NAMALWA (cell line): ENCODE measurements at regions not wholly inside any gene's neighbourhood (a gene's known extent, or its start where the extent isn't known, plus 50 kb on each side); places are given as distances from the start of the nearest gene placed in this dataset.

Source experiments
- DNase-seq: peaks from one replicate; pipeline ENCODE4 v3.0.0-alpha.2; 2015; ENCODE audit warnings: low spot score

DNA sequence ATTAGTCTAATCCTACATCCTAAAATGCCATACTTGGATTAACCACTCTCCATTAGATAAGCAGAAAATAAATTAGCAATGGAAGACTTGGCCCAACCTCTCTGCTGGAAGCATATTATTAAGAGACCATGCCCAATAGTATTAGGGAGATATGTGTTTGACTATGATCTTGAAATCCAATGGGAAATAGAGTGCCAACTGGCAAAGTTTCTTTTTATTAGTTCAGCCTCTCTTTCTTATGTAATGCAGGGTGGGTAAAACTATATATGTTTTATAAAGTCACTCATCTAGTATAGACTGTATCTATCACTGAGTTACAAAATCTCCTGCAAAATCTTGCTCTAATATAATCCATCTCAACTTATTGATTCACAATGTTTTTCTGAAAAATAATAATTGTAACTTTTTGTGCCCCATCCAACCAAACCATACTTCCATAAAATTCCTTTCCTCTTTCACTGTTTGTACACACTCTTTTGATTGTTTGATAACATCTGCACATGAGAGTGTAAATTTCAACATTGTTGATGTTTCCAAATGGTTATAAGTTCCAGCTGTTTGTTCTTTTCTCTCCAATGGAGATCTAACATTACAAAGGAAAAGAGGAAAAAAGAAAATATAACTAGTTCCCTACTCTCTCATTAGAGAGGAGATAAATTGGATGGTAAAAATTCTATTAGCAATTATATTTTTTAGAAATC lies 408.1 kb upstream of the ADGRL2 start:
- no peak for DNase-seq

DNA sequence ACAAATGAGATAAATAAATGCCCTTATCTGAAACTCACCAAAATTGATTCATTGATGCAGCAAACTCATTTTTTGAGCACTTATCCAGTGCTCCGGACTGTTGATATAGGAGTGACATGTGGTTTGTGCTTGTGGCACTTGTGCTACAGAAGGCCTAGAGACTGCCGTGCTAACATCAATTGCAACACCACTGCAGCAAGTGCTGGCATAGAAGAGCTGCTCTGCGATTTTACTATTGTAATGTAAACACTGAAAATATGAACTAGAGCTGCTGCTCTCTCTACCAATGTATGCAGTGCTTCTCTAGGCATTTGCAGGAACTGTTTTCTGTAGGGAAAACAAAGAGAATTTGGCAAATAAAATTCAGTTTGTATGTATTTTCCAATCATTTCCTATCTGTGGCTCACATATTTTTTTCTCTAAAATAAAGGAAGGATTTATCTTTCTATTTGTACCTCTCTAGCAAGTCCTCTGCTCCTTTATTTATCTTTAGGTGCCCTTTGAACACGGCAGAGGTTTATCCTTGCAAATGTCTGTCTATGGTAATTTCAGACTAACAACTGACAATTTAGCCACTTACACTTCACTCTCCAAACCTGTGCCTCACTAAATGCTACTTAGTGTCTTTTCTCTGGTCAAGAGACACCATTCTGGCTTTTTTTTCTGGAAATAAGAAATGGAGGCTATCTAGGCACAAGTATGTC lies 409.5 kb upstream of the ADGRL2 start:
- DNase-seq = no peak

DNA sequence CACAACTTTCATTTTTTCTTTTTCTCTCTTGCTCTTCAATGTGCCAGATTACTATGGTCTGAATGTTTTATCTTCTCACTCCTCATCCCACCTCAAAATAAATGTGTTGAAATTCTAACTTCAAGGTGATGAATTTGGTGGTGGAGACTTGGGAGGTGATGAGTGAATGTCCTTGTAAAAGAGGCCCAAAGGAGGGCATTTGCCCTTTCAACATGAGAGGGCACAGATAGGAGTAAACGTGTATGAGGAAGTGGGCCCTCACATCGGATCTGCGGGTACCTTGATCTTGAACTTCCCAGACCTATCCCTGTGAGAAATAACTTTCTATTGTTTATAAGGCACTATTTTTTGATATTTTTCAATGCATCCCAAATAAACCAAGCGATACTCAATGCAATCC lies 412.3 kb upstream of the ADGRL2 start:
- DNase-seq = no peak

DNA sequence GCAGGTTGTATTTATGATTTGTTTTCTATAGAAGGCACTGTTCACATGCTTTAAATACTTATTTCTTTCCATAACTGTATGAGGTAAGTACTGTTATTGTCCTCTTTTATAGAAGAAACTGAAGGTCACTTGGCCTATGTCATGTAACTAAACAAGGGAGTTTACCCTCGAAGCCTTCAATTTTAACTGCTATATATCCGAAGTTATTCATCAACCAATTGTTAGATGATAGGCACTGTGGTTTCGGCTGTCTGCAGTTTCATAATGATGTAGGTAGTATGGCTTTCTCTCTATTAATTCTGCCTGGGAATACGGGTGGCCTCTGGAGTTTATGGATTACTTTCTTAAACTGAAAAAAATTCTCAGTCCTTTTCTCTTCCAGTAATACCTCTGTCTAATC lies 413.3 kb upstream of the ADGRL2 start:
- no peak for DNase-seq

DNA sequence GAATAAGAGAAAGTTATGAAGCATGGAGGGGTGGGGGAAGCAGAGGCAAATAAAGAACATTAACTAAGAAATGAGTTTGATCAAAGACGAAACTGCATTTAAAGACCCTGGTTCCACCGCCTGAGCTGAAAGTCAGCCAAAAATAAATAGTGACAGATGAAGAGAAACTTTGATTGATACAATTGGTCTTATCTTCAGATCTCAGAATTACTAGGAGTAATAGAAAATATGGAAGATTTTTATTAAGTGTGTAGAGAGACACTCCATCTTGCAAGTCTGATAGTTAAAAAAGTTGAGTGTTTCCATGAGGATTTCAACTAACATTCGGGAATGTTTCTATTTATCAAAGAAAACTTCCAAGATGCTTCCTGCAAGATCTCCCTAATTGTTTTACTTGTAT lies 418.2 kb upstream of the ADGRL2 start:
- no peak for DNase-seq

DNA sequence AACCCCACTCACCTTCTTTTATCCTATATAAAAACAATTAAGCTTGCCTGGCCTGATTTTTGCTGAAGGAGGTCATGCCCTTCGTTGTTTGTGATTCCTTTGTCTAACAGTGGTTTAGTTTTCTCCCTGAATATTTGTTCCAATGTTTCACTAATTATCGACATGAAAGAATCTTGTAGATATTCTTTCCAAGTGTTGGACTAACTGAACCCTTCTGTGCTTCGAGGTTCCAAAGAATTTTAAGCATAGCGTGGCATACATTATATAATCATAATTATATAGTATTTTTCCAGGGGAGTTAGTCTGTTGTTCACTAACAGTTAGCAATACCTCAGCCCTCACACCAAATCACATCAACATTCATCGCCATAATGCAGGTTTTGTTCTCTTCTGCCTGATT lies 418.9 kb upstream of the ADGRL2 start:
- no peak for DNase-seq

DNA sequence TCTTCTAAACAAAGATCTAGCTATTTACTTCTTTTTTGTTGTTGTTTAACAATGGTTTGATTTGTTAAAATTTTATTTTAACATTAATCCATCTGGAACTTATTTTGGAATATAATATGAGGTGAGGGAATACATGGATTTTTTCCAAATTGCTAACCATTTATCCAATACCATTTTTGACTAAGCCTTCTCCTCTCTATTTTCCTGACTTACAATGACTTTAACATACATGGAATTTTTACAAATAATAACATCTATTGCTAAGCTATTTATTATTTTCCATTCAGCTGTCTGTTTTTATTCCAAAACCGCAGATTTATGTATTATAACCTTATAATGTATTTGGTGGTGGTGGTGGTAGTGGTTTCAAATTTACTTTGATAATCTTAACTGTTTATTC lies 420.3 kb upstream of the ADGRL2 start:
- DNase-seq = no peak

DNA sequence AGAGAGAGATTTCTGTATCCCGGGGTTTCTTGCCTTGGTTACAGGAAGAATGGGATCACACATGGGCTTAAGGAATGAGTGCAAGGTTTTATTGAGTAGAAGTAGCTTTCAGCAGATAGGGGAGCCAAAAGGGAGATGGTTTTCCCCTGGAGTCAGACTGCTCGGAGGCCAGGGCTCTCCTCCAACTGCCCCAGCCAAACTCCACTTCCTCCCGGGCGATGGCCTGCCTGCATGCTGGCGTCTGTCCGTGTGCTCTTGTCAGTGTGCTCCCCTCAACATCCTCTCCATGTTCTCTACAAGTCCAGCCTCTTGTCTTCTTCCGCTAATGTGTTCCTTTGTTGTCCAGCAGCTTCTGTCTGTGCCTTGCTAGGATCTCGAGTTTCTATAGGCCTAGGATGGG lies 421.3 kb upstream of the ADGRL2 start:
- DNase-seq = no peak

DNA sequence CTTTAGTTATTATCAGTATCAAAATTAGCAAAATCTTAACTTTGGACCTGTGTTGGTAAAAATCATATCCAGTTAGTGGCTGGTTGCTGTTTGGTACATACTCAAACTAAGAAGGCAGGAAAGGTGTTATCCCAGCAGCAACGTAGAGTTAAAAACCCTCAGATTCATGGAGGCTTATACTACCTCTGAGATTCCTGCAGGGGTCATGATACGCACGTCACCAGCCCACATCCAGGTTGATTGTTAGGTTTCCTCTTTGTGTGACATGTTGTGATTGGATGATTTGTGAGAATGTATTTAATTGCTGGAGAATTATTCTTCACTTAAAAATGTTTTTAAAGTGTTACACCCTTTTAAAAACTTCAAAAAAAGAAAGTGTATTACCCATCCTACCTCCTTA lies 423.3 kb upstream of the ADGRL2 start:
- peak; percentile 12 for DNase-seq

DNA sequence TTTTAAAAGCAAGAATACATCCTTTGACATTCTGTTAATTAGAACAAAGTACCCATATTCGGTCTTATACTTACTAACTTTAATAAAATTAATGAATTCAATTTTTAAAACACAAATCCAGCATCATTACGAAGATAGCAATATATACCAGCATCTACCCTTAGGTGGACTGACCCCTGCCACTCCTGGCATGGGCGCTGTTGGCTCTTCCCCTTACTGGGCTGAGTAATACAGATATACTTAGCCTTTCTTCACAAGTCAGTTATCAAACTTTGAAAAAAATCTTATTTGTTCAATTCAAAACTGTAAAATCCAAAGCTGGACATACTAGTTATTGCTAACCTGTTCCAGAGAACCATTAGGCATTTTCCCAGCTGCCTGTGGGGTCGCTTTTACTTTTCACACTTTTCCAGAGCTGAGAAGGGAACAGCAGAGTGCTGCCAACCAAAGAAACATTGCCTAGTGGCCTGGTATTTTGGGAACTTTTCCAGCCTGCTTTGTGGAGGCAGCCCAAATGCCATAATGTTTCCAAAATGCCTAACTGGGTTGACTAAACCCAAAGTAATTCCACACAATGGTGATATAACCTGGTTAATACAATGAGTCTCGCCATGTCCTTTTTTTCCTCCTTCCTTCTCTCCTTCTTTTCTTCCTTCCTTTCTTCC lies 424.7 kb upstream of the ADGRL2 start:
- DNase-seq = no peak

DNA sequence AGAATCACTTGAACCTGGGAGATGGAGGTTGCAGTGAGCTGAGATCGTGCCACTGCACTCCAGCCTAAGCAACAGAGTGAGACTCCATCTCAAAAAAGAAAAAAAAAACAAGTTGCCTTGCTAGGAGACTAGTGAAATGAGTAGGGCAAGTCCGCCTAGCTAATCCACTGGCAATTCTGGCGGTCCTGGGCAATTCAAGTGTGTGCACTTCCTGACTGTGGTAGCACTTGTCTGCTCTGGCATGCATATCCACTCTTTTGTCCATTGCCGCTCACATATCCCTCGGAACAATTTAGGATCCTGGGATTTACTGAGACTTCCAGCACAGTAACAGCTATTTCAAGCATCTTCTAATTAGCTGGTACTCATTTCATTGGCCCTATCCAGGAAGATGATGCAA lies 426.3 kb upstream of the ADGRL2 start:
- no peak for DNase-seq

DNA sequence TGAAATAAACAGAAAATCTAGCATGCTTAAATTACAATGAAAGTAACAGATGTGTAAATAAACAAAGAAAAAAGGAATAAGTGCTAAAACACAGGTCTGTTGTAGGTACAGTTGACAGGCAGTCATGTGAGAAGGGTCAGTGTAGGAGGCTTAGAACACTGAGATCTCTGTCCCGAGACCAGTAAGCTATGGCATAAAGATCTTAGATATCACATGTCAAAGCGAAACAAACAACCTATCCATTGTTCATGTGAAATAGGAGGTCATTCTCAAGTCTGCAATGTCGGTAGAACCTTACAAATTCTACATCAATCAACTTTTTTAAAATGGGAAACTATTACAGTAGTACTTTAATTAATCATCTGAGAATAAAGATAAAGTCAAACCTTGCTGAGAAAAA lies 428.9 kb upstream of the ADGRL2 start:
- DNase-seq = no peak

DNA sequence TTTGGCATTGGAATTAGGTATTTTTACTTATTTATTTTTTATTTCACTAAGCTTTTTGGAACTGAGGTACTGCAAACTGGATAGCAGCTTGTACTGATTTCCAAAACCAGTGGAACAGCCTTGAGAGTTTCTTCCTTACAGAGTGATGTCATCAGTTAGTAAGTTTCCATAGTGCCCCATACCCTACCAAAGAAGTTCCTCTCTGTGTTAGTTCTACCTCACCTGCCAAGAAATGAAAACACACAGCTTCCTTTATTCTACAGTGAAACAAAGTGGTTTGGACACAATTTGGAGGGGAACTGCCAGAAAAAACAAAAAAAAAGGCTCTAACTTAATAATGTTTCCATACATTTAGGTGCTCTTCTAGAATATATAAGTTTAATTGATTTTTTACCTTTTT lies 430.9 kb upstream of the ADGRL2 start:
- DNase-seq = no peak

DNA sequence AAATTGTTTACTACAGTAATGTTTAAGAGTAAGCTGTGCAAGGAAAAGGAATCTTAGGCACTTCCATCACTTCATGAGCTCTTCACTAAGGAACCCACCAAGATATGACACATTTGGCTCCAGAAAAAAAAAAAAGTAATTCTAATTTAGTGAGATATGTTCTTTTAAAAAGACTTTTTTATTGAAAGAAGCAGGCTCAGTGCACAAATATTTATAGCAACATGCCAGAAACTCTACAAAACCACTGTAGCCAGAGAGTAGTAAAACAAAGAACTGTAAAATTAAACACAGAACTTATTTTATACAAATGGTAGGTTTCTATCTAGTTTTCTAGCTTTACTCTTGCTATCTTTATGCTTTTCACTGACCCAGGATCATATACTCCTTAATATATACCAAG lies 434.6 kb upstream of the ADGRL2 start:
- no peak for DNase-seq

DNA sequence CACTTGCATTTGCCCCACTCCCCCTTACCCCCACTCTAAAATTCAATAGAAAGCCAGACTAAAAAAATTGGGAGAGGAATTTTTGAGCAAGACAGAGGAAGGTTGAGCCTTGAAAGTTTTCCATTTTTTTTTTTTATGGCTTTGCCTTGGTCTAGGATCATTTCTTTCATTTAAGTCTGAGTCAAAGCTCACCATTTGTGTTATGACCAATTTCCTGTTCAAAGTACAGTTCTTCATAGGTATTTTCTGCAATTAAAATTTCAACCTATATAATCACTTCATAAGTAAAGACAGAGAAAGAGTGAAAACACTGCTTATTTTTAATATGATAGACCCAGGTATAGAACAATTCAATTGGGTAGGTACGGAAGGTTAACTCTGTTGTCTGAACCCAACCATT lies 436.6 kb upstream of the ADGRL2 start:
- DNase-seq = no peak

DNA sequence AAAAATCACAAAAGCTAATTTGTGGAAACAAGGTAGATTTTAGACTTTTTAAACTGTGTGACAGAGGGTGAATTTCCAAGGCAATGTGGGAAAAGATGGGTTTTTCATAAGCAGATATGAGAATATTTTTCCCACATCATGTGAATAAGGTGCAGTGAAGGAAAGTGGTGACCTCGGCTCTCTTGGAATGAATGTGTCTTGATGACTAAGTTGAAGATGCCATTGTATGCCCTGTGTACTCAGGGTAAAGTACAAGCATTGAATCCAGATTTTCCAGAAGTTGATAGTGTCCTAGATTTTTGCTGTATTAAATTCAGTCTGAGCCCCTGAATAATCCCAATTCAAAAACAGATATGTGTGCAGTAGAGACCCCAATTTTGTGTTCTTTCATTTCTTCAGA lies 442.6 kb upstream of the ADGRL2 start:
- no peak for DNase-seq

DNA sequence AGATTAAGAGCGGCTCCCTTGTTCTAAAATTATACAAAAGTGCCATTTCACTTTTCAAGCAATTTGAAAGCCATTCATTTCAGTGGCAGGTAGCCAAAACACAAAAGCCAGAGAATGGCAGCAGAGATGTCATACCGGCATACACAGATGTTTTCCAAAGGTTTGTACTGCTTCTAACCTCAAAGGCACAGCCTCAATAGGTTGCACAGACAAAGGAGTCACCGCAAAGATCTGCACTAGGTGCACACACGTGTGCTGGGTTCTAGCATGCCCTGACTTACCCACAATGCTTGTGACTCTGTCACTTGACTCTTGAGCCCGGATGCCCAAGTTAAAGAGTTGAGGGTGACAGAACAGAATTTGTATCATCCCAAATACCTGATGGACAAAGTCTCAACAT lies 448.9 kb upstream of the ADGRL2 start:
- DNase-seq = no peak

DNA sequence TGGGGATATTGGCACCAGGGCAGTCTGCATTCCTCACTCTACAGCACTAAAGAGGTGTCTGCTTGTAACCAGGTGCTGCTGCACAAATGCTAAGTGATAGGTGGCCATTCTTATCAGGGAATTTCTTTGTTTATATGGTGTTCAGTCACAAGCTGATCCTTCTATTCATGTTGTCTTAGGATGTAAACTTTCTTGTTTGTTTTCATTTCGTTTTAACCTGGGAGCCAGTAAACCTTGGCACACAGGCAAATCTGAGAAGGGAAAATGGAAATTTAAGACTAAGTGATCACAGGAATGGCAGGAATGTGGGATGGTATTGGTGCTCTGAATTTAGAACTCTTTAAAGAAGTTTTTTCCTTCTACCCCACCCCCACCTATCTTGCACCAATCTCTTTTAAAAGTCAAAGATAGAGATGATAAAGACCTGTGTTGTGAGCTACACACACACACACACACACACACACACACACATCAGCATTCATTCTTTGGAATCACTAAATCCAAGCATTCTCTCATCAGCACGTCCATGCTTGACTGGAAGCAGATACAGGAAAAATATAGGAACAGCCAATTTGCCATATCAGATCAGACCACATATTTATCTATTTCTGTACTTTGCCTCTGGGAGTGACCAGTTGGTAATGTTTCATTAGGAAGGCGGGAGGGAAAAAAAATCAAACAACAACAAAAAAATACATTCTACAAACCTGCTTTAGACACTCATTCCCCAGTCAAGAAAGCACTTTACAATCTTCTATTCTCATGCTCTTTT lies 451.4 kb upstream of the ADGRL2 start:
- no peak for DNase-seq

DNA sequence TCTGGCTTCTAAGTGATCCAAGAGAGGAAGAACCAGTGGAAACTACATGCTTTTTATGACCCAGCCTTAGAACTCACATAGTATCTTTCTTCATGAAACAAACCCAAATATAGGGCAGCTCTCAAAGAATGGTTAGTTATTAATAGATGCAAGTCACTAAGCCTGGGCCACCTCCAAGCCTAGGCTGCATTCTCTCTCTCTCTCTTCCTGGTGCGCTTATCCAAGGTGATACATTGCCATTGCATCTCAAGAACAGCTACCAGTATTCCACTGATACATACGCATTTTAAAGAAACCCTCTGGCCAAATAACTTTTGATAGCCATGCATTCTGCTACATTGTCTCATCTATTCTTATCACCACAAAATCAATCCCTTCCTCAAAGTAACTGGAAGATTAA lies 455.6 kb upstream of the ADGRL2 start:
- no peak for DNase-seq

DNA sequence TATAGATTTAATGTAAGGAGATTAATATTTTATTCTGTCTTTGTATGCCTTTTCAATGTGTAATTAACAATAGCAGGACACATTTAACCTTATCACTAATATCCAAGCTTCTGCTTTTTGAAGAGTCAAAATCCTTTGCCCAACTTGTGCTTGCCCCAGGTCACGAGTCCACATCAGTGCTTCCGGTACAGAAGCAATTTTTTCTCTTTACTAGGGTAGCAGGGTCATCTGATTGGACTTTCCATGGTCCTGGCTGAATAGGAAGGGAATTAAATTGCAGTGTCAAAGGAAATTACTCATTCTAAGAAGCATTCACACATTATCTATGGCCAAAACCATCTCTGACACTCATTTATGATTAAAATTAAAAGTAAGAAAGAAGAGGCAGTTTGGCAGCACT lies 460.5 kb upstream of the ADGRL2 start:
- no peak for DNase-seq

DNA sequence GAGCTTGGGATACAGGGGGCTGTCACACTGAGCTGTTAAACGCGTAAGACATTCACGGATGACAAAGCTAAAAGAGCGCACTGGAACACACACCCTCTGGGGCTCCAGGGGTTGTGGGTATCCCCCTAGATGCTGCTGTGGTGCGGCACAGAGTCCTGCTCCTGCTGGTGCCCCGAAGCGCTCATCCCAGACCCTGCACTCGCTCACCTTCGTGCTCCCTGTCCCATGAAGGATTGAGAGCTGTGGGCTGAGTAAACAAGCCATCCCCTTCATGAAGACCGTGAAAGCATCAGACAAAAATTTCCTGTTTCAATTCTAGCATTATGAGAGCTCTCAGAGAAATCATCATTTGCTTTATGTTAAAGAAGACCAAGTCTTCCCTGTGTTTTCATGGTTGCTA lies 463.5 kb upstream of the ADGRL2 start:
- no peak for DNase-seq

DNA sequence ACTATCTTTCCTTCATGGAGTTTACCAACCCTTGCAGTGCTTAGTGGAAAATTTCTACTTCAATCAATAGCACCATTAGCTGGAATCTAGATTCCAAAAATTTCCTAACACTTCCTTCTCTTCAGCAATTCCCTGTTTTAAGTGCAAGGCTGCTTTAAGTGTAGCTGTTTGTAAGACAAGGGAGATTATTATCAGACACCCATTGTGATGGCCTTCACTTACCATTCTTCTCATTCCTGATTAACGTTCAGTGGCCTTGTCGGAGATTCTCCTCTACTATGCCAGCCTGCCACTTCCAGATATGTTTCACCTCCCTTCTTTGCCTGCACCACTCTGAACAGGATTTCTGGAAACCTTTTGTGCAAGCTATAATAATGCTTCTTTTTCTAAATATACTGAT lies 464.9 kb upstream of the ADGRL2 start:
- DNase-seq = no peak

DNA sequence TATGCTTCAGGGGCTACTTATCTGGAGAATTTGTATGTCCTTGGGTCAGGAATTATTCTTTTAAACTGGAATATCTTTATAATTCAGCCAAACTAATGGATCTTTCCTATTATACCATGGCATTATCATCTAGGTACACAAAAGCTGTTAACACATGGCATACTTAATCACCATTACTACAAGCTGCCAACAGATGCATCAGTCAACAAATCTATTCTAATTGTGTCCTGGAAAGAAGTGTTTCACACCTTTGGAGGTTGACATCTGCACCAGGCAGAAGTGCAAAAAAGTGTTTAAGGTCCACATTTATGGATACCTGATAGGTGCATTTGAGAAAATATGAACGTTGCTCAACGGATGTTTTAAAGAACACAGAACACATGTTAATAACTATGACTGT lies 470.2 kb upstream of the ADGRL2 start:
- DNase-seq = no peak
